ENCODE measurements at regions not wholly inside any gene's neighbourhood (a gene's known extent, or its start where the extent isn't known, plus 50 kb on each side); places are given as distances from the start of the nearest gene placed in this dataset.

DNA sequence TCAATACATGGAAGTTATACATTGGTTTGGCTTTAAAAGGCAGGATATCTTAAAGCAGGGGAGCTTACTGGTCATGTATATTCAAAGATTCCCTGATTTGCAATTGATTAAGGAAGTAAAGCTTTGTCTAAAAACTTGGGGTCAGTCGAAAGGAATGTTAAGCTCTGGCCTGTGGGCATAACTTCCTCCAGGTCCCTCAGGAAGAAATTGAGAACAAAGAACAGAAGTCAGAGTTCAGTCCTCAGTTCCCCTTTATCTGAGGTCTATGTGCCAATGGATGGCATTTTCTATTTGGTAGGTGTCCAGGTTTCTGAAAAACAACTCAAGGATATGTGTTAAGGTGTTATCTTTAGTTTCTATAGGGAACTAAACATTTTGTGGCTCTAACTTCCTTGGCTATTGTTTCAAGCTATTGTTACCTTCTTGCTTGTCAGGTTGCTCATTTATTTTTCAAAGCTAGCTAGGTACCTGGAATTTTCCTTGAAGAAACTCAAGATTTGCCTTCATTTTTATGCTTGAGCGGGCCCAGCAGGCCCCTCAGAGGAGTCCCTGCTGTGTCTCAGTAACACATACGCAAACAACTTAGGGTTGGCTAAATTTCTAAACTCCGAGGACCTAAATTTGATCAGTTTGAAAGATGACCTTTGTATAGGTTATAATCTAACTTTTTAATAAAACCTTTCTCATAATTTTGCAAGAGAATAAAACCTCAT, 135.0 kb upstream of the UBE2E2 start:
- 4% methylated on average over 4 of the region's 4 CpGs for WGBS (ENCODE audit: insufficient coverage, low coverage, missing lambda C conversion rate)
- no peaks in the 10 kb centered on the region for H3K79me2 ChIP-seq (ENCODE audit: control insufficient read depth, insufficient read depth, low read length)
- in situ Hi-C loops (cut with MboI): no loop called here
- no peaks in the 10 kb centered on the region for H3K36me3 ChIP-seq (ENCODE audit: control insufficient read depth, insufficient read depth, low read length)
- H3K9me3 ChIP-seq (replicated peaks; ENCODE audit: control insufficient read depth, insufficient read depth, low read depth, low read length): no peaks in the 10 kb centered on the region
- ATAC-seq (no peak), DNase-seq (ENCODE audit: extremely low read depth in 1 of 4, low spot score in 3 of 4) (no peak), FAIRE-seq (no peak)
- no TSS peak for BruUV-seq (replicated peaks)
- H3K27me3 ChIP-seq (ENCODE audit: control insufficient read depth in 2 of 2, insufficient read depth in 2 of 2, low read length in 2 of 2): no peaks in the 10 kb centered on the region
- CTCF ChIA-PET (ENCODE audit: low intra/inter-chr PET ratio): no interaction called here
- H2AFZ ChIP-seq (ENCODE audit: low read depth, low read length): no peak overlapping the region
- TF ChIP-seq, protein P1, sequence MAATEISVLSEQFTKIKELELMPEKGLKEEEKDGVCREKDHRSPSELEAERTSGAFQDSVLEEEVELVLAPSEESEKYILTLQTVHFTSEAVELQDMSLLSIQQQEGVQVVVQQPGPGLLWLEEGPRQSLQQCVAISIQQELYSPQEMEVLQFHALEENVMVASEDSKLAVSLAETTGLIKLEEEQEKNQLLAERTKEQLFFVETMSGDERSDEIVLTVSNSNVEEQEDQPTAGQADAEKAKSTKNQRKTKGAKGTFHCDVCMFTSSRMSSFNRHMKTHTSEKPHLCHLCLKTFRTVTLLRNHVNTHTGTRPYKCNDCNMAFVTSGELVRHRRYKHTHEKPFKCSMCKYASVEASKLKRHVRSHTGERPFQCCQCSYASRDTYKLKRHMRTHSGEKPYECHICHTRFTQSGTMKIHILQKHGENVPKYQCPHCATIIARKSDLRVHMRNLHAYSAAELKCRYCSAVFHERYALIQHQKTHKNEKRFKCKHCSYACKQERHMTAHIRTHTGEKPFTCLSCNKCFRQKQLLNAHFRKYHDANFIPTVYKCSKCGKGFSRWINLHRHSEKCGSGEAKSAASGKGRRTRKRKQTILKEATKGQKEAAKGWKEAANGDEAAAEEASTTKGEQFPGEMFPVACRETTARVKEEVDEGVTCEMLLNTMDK (IDR thresholded peaks at IDR 0.05; ENCODE audit: borderline replicate concordance, insufficient read depth, low read depth, low read length, poor library complexity, severe bottlenecking): no peak
- no peak for TF ChIP-seq HIVEP1 (CRISPR knock-in tag; IDR thresholded peaks at IDR 0.05)
- TF ChIP-seq EP400 (IDR thresholded peaks at IDR 0.05): no peak
- TF ChIP-seq, protein P2, sequence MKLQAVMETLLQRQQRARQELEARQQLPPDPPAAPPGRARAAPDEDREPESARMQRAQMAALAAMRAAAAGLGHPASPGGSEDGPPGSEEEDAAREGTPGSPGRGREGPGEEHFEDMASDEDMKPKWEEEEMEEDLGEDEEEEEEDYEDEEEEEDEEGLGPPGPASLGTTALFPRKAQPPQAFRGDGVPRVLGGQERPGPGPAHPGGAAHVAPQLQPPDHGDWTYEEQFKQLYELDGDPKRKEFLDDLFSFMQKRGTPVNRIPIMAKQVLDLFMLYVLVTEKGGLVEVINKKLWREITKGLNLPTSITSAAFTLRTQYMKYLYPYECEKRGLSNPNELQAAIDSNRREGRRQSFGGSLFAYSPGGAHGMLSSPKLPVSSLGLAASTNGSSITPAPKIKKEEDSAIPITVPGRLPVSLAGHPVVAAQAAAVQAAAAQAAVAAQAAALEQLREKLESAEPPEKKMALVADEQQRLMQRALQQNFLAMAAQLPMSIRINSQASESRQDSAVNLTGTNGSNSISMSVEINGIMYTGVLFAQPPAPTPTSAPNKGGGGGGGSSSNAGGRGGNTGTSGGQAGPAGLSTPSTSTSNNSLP (IDR thresholded peaks at IDR 0.05; ENCODE audit: borderline replicate concordance, low read depth, low read length): no peak
- TF ChIP-seq WHSC1 (IDR thresholded peaks at IDR 0.05; ENCODE audit: low read length): no peak
- TF ChIP-seq ETS2 (tag; IDR thresholded peaks at IDR 0.05; ENCODE audit: borderline replicate concordance, poor library complexity, severe bottlenecking): no peak
- TF ChIP-seq THAP7 (CRISPR knock-in tag; IDR thresholded peaks at IDR 0.05): no peak
- TF ChIP-seq HMG20B (CRISPR knock-in tag; IDR thresholded peaks at IDR 0.05): no peak
- no peak for TF ChIP-seq PML (IDR thresholded peaks at IDR 0.05; ENCODE audit: low read length)
- no peak for TF ChIP-seq RBM25 (IDR thresholded peaks at IDR 0.05; ENCODE audit: low read depth, low read length, severe bottlenecking)
- no peak for TF ChIP-seq DIDO1 (tag; IDR thresholded peaks at IDR 0.05; ENCODE audit: low read depth)
- H3K9ac ChIP-seq (ENCODE audit: insufficient read depth in 1 of 2, low read depth in 2 of 2, low read length in 2 of 2): no peak overlapping the region
- no peak overlapping the region for H3K4me3 ChIP-seq
- no peak overlapping the region for H3K27ac ChIP-seq (ENCODE audit: extremely low read depth, low read depth, low read length)
- H4K20me1 ChIP-seq (replicated peaks; ENCODE audit: control insufficient read depth, insufficient read depth, low read length): no peaks in the 10 kb centered on the region
- no peaks in the 10 kb centered on the region for H3K9me1 ChIP-seq (ENCODE audit: control insufficient read depth, insufficient read depth, low read length)
- H3K4me1 ChIP-seq (replicated peaks in 1 of 2; ENCODE audit: control insufficient read depth in 2 of 2, insufficient read depth in 2 of 2, low read length in 2 of 2): no peaks in the 10 kb centered on the region
- no peak overlapping the region for H3K4me2 ChIP-seq (ENCODE audit: insufficient read depth, low read length)
- intact Hi-C loops (cut with micrococcal nuclease): no loop called here
- POLR2A ChIA-PET: no interaction called here
